Loucy (cell line): ENCODE measurements at regions not wholly inside any gene's neighbourhood (a gene's known extent, or its start where the extent isn't known, plus 50 kb on each side); places are given as distances from the start of the nearest gene placed in this dataset.

Experiments used
- H2AFZ ChIP-seq: fragments of 200-600 bp; sonication (generic); 2 replicates; pipeline ENCODE4 v1.6.0; 2016; ENCODE audit warnings: antibody characterized with exemption, mild to moderate bottlenecking, low read length, moderate library complexity
- H3F3A ChIP-seq: fragments of 200-600 bp; 2 replicates; pipeline ENCODE4 v1.6.0; 2016; ENCODE audit warnings: antibody characterized with exemption, low read depth, mild to moderate bottlenecking
- H3K27me3 ChIP-seq: fragments of 200-600 bp; sonication (generic); 2 replicates; pipeline ENCODE4 v1.6.1; 2014; ENCODE audit warnings: low read length, mild to moderate bottlenecking; ENCODE audit not compliant: insufficient read depth, poor library complexity, severe bottlenecking
- H3K36me3 ChIP-seq: fragments of 200-600 bp; sonication (generic); 2 replicates; pipeline ENCODE4 v1.6.1; 2016; ENCODE audit warnings: low read length; ENCODE audit not compliant: insufficient read depth
- H3K4me1 ChIP-seq: fragments of 200-600 bp; sonication (generic); 2 replicates; pipeline ENCODE4 v1.5.1; 2014; ENCODE audit warnings: low read length, mild to moderate bottlenecking; ENCODE audit not compliant: insufficient read depth, poor library complexity, severe bottlenecking
- H3K4me2 ChIP-seq: fragments of 200-600 bp; sonication (generic); 2 replicates; pipeline ENCODE4 v1.6.0; 2014; ENCODE audit warnings: antibody characterized with exemption, low read length, low read depth, mild to moderate bottlenecking; ENCODE audit not compliant: poor library complexity, severe bottlenecking
- H3K4me3 ChIP-seq: fragments of 200-600 bp; sonication (generic); 2 replicates; pipeline ENCODE4 v1.5.1; 2014; ENCODE audit warnings: low read length, mild to moderate bottlenecking, mixed read lengths; ENCODE audit not compliant: poor library complexity, severe bottlenecking
- H3K79me2 ChIP-seq: fragments of 200-600 bp; sonication (generic); 2 replicates; pipeline ENCODE4 v1.6.1; 2014; ENCODE audit warnings: low read length; ENCODE audit not compliant: insufficient read depth
- H3K9ac ChIP-seq: fragments of 200-600 bp; sonication (generic); 2 replicates; pipeline ENCODE4 v1.6.0; 2014; ENCODE audit warnings: mild to moderate bottlenecking, low read depth, low read length, moderate library complexity; ENCODE audit not compliant: poor library complexity, severe bottlenecking
- H3K9me2 ChIP-seq: fragments of 200-600 bp; sonication (generic); replicated peaks from 2 replicates; pipeline ENCODE4 v1.6.1; 2016; ENCODE audit warnings: low read depth, low read length, mixed read lengths
- H3K9me3 ChIP-seq: fragments of 200-600 bp; sonication (generic); 2 replicates; pipeline ENCODE4 v1.6.1; 2014; ENCODE audit warnings: mild to moderate bottlenecking, antibody characterized with exemption, low read length, low read depth; ENCODE audit not compliant: insufficient read depth
- H4K20me1 ChIP-seq: fragments of 200-600 bp; sonication (generic); 2 replicates; pipeline ENCODE4 v1.6.0; 2014; ENCODE audit warnings: antibody characterized with exemption, low read length, mild to moderate bottlenecking; ENCODE audit not compliant: insufficient read depth, poor library complexity, severe bottlenecking
- EZH2phosphoT487 ChIP-seq: fragments of 200-600 bp; IDR thresholded peaks from 2 replicates; pipeline ENCODE4 v1.6.1; 2018; ENCODE audit warnings: antibody characterized with exemption, mild to moderate bottlenecking, moderate library complexity, borderline replicate concordance
- TF ChIP-seq, protein P1 (sequence below): fragments of 200-600 bp; sonication (generic); conservative IDR thresholded peaks from 2 replicates; pipeline ENCODE4 v1.5.1; 2014; ENCODE audit warnings: mild to moderate bottlenecking, antibody characterized with exemption, low read length

DNA sequence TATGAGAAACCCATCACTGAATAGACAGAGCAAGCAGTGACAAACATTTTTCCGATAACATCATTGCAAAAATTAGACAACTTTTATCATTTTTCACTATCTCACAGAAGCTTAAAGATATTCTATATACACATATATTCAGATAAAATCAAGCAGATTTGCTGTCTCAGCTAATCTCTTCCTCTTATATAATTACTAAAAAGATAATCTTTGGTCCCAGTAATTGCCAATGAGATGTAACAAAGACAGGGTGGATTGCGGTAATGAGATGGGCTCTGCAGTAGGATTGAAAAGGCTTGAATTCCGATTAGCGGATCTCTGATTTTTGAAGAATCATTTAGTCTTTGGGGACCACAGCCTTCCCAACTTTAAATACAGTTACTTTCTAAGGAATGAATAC lies 63.5 kb downstream of the SYT4 start:
- no peaks in the 10 kb centered on the region for H3K36me3 ChIP-seq
- no peaks in the 10 kb centered on the region for H3K9me2 ChIP-seq
- H3K9me3 ChIP-seq, result no peaks in the 10 kb centered on the region
- H3K79me2 ChIP-seq, result no peaks in the 10 kb centered on the region
- H3K27me3 ChIP-seq, result no peaks in the 10 kb centered on the region
- TF ChIP-seq EZH2phosphoT487, result no peak
- TF ChIP-seq, protein P1, sequence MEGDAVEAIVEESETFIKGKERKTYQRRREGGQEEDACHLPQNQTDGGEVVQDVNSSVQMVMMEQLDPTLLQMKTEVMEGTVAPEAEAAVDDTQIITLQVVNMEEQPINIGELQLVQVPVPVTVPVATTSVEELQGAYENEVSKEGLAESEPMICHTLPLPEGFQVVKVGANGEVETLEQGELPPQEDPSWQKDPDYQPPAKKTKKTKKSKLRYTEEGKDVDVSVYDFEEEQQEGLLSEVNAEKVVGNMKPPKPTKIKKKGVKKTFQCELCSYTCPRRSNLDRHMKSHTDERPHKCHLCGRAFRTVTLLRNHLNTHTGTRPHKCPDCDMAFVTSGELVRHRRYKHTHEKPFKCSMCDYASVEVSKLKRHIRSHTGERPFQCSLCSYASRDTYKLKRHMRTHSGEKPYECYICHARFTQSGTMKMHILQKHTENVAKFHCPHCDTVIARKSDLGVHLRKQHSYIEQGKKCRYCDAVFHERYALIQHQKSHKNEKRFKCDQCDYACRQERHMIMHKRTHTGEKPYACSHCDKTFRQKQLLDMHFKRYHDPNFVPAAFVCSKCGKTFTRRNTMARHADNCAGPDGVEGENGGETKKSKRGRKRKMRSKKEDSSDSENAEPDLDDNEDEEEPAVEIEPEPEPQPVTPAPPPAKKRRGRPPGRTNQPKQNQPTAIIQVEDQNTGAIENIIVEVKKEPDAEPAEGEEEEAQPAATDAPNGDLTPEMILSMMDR, result no peak
- no peak overlapping the region for H3K9ac ChIP-seq
- no peaks in the 10 kb centered on the region for H3F3A ChIP-seq
- H3K4me3 ChIP-seq, result no peak overlapping the region
- H3K4me1 ChIP-seq, result no peaks in the 10 kb centered on the region
- H4K20me1 ChIP-seq, result no peaks in the 10 kb centered on the region
- no peak overlapping the region for H2AFZ ChIP-seq
- H3K4me2 ChIP-seq, result no peak overlapping the region

DNA sequence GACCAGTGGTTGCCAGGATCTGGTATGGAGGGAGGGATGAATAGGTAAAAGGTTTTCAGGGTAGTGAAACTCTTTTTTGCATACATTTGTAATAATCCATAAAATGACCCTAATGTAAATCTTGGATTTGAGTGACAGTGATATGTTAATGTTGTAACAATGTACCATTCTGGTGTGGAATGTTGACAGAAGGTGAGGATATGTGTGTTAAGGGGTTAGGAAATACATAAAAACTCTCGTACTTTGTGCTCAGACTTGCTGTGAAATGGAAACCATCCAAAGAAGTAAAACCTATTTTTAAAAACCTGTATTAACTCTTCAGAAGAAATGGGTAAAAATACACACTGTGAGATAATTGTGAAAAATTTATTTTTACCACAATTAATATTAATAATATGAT lies 66.2 kb downstream of the SYT4 start:
- Histone ChIP-seq H3K9ac (no peak overlapping the region), H3K4me2 (no peak overlapping the region), H3F3A (no peaks in the 10 kb centered on the region), H3K4me3 (no peak overlapping the region), H4K20me1 (no peaks in the 10 kb centered on the region), H3K36me3 (no peaks in the 10 kb centered on the region), H3K27me3 (no peaks in the 10 kb centered on the region), H3K4me1 (no peaks in the 10 kb centered on the region), H3K79me2 (no peaks in the 10 kb centered on the region), H3K9me3 (no peaks in the 10 kb centered on the region), H3K9me2 (no peaks in the 10 kb centered on the region), H2AFZ (no peak overlapping the region)
- TF ChIP-seq, protein P1, result no peak
- no peak for TF ChIP-seq EZH2phosphoT487

DNA sequence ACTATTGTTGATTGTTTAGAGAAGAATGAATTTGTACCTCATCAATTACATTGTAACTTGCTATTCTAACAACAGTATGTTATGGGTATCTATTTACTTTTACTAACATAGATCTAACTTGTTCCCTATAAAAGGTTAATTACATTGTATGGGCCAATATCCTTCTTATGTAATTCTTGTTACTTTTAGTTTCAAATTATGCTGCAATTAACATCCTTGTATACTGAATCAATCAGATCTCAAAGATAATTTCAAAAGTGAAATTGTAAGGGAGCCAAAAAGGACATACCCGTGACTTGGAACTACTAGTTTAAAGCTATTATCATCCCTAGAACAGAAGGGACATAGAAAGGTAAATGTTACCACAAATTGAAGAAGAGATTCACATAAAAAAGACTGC lies 79.9 kb upstream of the RIT2 start:
- no peak overlapping the region for H3K4me2 ChIP-seq
- no peaks in the 10 kb centered on the region for H3K9me3 ChIP-seq

More for the DNA sequence above, 79.9 kb upstream of the RIT2 start:
- H3K27me3 ChIP-seq, result no peaks in the 10 kb centered on the region
- H3K9me2 ChIP-seq, result no peaks in the 10 kb centered on the region
- H3K4me3 ChIP-seq, result no peak overlapping the region
- no peak overlapping the region for H3K9ac ChIP-seq
- TF ChIP-seq, protein P1, result no peak
- TF ChIP-seq EZH2phosphoT487, result no peak
- H2AFZ ChIP-seq, result no peak overlapping the region
- no peaks in the 10 kb centered on the region for H4K20me1 ChIP-seq
- no peaks in the 10 kb centered on the region for H3K4me1 ChIP-seq
- H3K36me3 ChIP-seq, result no peaks in the 10 kb centered on the region
- H3K79me2 ChIP-seq, result no peaks in the 10 kb centered on the region
- H3F3A ChIP-seq, result no peaks in the 10 kb centered on the region
